ENCODE measurements at regions not wholly inside any gene's neighbourhood (a gene's known extent, or its start where the extent isn't known, plus 50 kb on each side); places are given as distances from the start of the nearest gene placed in this dataset.
A peak's percentile ranks its signal among the peaks of the same experiment; 100 is the strongest.

- DNase-seq (ENCODE audit: low spot score in 2 of 2): peak; percentile 58 to 96
- peaks cover 6 to 45% of the 10 kb centered on the region in 2 donors for H3K4me1 ChIP-seq
- intact Hi-C loops (cut with DNase I): loop anchor here (1.0 to 5.0 kb wide), 6 partner anchors 26 to 147 kb away; no protein-coding TSS in a partner anchor
- no peak overlapping the region for H3K4me3 ChIP-seq
- H3K9me3 ChIP-seq: no peaks in the 10 kb centered on the region
- H3K27me3 ChIP-seq: no peaks in the 10 kb centered on the region
- TF ChIP-seq CTCF (IDR thresholded peaks at IDR 0.05): peak in 1 of 3 experiments; percentile 18
- peak overlapping the region; percentile 71 to 73 for H3K27ac ChIP-seq
- no peaks in the 10 kb centered on the region for H3K36me3 ChIP-seq
These were observed 162.9 kb downstream of the COPRS start for GRCh38 chr17:31696184-31696602.

DNA sequence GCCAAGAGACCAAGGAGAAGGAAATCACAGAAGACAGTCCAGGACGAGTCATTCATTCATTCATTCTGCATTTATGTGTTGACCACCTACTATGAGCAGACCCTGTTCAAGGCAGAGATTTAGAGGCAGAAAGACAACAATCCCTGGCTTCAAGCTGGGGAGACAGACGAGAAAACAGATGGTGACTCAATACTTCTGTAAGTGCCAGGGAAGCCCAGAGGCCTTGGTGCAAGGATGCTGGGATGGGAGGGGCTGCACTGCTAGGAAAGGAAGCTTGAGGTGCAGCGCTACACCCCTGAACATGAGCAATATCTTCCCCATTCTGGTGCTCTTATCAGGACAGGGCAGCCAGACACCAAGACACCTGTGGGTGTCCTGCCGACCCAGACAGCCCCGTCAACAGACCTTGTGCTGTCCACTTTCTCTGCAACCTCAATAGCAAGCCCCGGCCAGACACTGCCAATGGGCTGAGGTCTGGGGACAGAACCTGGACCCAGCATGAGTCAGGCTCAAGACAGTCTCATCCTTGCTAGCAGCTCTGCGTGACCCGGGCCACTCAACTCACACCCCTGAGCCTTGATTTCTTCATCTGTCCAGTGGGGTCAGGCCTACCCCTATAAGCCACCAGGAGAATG is 163.5 kb downstream of the COPRS start:
- TF ChIP-seq CTCF (IDR thresholded peaks at IDR 0.05): no peak
- Histone ChIP-seq H3K36me3 (no peaks in the 10 kb centered on the region), H3K27me3 (no peaks in the 10 kb centered on the region), H3K9me3 (no peaks in the 10 kb centered on the region), H3K27ac (peak overlapping the region; percentile 71 to 73), H3K4me1 (peaks cover 6 to 45% of the 10 kb centered on the region in 2 donors), H3K4me3 (no peak overlapping the region)
- intact Hi-C loops (cut with DNase I): loop anchor here (1.0 to 5.0 kb wide), 6 partner anchors 27 to 147 kb away; no protein-coding TSS in a partner anchor
- peak in 1 of 2 donors; percentile 69 for DNase-seq (ENCODE audit: low spot score in 2 of 2)

- TF ChIP-seq CTCF (IDR thresholded peaks at IDR 0.05): no peak
- H3K4me1 ChIP-seq: peaks cover 6 to 45% of the 10 kb centered on the region in 2 donors
- no peak overlapping the region for H3K4me3 ChIP-seq
- intact Hi-C loops (cut with DNase I): no loop called here
- H3K36me3 ChIP-seq: no peaks in the 10 kb centered on the region
- no peaks in the 10 kb centered on the region for H3K27me3 ChIP-seq
- no peaks in the 10 kb centered on the region for H3K9me3 ChIP-seq
- DNase-seq (ENCODE audit: low spot score in 2 of 2): peak in 1 of 2 donors; percentile 51
- peak overlapping the region in 1 of 2 donors; percentile 73 for H3K27ac ChIP-seq
These were observed 165.4 kb downstream of the COPRS start for GRCh38 chr17:31693433-31694220.

DNA sequence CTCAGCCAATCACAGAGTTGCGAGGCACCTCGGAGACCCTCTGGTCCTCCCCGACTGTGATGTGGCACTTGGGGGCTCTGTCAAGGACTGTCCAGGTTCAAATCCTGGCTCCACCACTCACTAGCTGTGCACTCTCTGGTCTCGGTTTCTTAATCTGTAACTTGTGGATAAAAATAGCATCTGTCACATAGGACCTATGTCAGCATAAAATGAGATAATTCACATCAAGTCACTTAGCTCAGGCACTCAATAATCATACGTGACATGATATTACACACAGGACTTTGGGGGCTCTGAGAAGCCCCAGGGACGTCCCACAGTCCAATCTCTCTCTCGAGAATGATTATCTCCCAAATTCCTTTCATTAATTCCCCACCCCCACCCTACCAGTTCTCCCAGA is 166.4 kb downstream of the COPRS start:
- no peak for TF ChIP-seq CTCF (IDR thresholded peaks at IDR 0.05)
- Histone ChIP-seq H3K4me3 (no peak overlapping the region), H3K9me3 (no peaks in the 10 kb centered on the region), H3K27me3 (no peaks in the 10 kb centered on the region), H3K4me1 (peaks cover 6 to 45% of the 10 kb centered on the region in 2 donors), H3K36me3 (no peaks in the 10 kb centered on the region), H3K27ac (peak overlapping the region in 1 of 2 donors; percentile 38)
- intact Hi-C loops (cut with DNase I): no loop called here
- DNase-seq (ENCODE audit: low spot score in 2 of 2): peak in 1 of 2 donors; percentile 27

GRCh38 chr17:31692027-31692426 is 167.0 kb downstream of the COPRS start:
- Histone ChIP-seq H3K36me3 (no peaks in the 10 kb centered on the region), H3K9me3 (no peaks in the 10 kb centered on the region), H3K27ac (peak overlapping the region in 1 of 2 donors; percentile 38), H3K27me3 (no peaks in the 10 kb centered on the region), H3K4me1 (peaks cover 6 to 42% of the 10 kb centered on the region in 2 donors), H3K4me3 (no peak overlapping the region)
- intact Hi-C loops (cut with DNase I): no loop called here
- DNase-seq (ENCODE audit: low spot score in 2 of 2): peak in 1 of 2 donors; percentile 41
- no peak for TF ChIP-seq CTCF (IDR thresholded peaks at IDR 0.05)
